ENCODE measurements at regions not wholly inside any gene's neighbourhood (a gene's known extent, or its start where the extent isn't known, plus 50 kb on each side); places are given as distances from the start of the nearest gene placed in this dataset.

DNA sequence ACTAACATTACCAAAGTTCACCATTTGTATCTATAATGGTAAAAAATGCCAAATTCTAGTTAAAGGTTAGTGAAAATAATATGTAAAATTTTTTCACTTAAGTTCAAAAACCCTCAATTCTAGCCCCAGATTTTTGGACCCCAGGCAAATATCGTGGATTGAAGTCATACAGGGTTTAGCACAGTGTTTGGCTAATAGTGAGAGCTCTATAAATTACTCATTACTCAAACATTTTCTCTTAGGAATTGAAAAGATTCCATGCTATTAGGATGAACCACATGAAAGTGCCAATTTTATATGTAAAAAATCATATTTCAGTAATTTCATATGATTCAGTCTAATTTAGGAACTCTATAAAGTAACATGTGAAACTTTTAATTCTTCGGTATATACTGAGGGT, 170.3 kb upstream of the PREP start:
- no peaks in the 10 kb centered on the region for H3K4me1 ChIP-seq
- intact Hi-C loops (cut with micrococcal nuclease), result no loop called here
- no peak for DNase-seq
- H3K27me3 ChIP-seq (ENCODE audit: low read depth), result no peaks in the 10 kb centered on the region
- H3K27ac ChIP-seq (replicated peaks), result no peak overlapping the region
- H3K4me3 ChIP-seq, result no peak overlapping the region
- no peaks in the 10 kb centered on the region for H3K36me3 ChIP-seq
- H3K9me3 ChIP-seq (replicated peaks), result no peaks in the 10 kb centered on the region
- TF ChIP-seq, protein P1, sequence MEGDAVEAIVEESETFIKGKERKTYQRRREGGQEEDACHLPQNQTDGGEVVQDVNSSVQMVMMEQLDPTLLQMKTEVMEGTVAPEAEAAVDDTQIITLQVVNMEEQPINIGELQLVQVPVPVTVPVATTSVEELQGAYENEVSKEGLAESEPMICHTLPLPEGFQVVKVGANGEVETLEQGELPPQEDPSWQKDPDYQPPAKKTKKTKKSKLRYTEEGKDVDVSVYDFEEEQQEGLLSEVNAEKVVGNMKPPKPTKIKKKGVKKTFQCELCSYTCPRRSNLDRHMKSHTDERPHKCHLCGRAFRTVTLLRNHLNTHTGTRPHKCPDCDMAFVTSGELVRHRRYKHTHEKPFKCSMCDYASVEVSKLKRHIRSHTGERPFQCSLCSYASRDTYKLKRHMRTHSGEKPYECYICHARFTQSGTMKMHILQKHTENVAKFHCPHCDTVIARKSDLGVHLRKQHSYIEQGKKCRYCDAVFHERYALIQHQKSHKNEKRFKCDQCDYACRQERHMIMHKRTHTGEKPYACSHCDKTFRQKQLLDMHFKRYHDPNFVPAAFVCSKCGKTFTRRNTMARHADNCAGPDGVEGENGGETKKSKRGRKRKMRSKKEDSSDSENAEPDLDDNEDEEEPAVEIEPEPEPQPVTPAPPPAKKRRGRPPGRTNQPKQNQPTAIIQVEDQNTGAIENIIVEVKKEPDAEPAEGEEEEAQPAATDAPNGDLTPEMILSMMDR (IDR thresholded peaks at IDR 0.05; ENCODE audit: borderline replicate concordance), result no peak

DNA sequence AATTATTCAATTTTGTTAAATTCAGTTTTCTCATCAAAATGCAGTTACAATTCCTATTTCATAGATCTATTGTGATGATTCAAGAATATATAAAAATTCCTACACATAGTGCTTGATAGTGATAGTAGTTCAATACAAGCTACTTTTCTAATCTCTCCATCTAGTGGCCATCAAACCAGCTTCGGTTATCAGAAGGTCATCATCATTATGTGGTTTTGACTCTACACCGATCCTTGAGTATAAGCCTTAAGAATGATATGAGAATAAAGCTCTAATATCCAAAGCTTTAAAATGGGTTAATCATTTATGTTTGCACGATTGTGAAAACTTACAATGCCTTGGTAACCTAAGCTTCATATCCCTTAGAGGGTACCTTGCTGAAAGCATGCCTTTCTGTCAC, 167.5 kb upstream of the PREP start:
- H3K4me3 ChIP-seq, result no peak overlapping the region
- TF ChIP-seq, protein P1 (IDR thresholded peaks at IDR 0.05; ENCODE audit: borderline replicate concordance), result no peak
- no peak overlapping the region for H3K27ac ChIP-seq (replicated peaks)
- no peaks in the 10 kb centered on the region for H3K36me3 ChIP-seq
- no peak for DNase-seq
- no peaks in the 10 kb centered on the region for H3K4me1 ChIP-seq
- no peaks in the 10 kb centered on the region for H3K27me3 ChIP-seq (ENCODE audit: low read depth)
- intact Hi-C loops (cut with micrococcal nuclease), result no loop called here
- H3K9me3 ChIP-seq (replicated peaks), result no peaks in the 10 kb centered on the region

DNA sequence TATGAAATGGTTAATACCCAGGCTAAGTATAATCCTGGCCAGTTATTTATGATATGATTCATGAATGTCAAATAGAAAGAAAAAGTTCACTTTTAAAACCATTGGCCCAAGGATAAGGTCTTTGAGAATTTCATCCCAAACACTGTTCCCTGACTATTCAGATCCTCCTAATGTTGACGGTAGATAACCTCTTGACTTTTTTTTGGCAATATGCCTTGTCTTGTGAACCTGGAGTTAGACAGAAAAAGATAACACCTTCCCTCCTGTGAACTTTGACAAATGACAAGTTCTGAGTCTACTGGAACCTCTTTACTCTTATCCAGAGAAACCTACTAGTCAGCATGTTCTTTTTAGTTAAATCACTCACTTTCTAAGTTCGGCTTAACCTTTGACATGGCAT, 166.8 kb upstream of the PREP start:
- TF ChIP-seq, protein P1 (IDR thresholded peaks at IDR 0.05; ENCODE audit: borderline replicate concordance), result no peak
- intact Hi-C loops (cut with micrococcal nuclease), result no loop called here

DNA sequence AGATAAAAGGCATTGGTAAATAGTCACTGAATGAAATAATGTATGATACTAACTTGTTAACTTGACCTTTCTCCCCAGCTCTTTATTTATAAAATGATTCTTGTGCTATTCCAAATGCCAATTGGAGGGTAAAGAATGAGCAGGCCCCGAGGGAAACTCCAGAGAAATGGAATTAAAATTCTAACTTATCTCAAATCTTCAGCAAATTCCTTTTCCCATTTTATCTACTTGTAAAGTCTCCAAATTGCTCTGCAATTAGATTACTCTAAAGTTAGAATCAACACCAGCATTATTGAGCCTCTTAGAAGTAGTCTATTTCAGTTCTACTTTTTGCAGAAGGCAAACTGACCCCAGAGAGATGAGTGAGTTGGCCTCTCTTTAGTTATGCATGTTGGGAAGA, 165.9 kb upstream of the PREP start:
- TF ChIP-seq, protein P1 (IDR thresholded peaks at IDR 0.05; ENCODE audit: borderline replicate concordance), result no peak
- DNase-seq, result no peak
- Histone ChIP-seq H3K27ac (replicated peaks) (no peak overlapping the region), H3K27me3 (ENCODE audit: low read depth) (no peaks in the 10 kb centered on the region), H3K9me3 (replicated peaks) (no peaks in the 10 kb centered on the region), H3K4me3 (no peak overlapping the region), H3K4me1 (no peaks in the 10 kb centered on the region), H3K36me3 (no peaks in the 10 kb centered on the region)
- intact Hi-C loops (cut with micrococcal nuclease), result no loop called here

More for the DNA sequence above, 166.8 kb upstream of the PREP start:
- no peak overlapping the region for H3K27ac ChIP-seq (replicated peaks)
- H3K27me3 ChIP-seq (ENCODE audit: low read depth), result no peaks in the 10 kb centered on the region
- H3K9me3 ChIP-seq (replicated peaks), result no peaks in the 10 kb centered on the region
- H3K36me3 ChIP-seq, result no peaks in the 10 kb centered on the region
- DNase-seq, result no peak
- H3K4me1 ChIP-seq, result no peaks in the 10 kb centered on the region
- H3K4me3 ChIP-seq, result no peak overlapping the region

DNA sequence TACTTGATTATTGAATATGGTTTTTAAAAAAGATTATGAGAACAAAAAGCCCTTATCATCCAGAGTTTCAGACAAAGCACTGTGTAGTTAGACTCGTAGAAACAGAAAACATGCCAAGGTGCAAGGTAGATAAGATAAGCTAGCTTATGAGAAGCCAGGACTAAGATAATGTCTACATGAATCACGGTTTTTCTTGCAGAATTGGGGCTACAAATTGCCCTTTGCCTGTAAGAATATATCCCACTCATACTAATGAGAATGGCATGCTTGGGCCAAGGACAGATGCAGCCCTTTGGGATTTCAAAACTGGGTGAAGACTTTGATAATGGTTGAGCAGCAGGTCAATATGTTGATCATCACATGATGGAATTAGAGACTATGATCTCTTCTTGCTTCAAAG, 165.3 kb upstream of the PREP start:
- intact Hi-C loops (cut with micrococcal nuclease), result no loop called here
- Histone ChIP-seq H3K27ac (replicated peaks) (no peak overlapping the region), H3K27me3 (ENCODE audit: low read depth) (no peaks in the 10 kb centered on the region), H3K4me3 (no peak overlapping the region), H3K4me1 (no peaks in the 10 kb centered on the region), H3K36me3 (no peaks in the 10 kb centered on the region), H3K9me3 (replicated peaks) (no peaks in the 10 kb centered on the region)
- no peak for DNase-seq
- TF ChIP-seq, protein P1 (IDR thresholded peaks at IDR 0.05; ENCODE audit: borderline replicate concordance), result no peak

DNA sequence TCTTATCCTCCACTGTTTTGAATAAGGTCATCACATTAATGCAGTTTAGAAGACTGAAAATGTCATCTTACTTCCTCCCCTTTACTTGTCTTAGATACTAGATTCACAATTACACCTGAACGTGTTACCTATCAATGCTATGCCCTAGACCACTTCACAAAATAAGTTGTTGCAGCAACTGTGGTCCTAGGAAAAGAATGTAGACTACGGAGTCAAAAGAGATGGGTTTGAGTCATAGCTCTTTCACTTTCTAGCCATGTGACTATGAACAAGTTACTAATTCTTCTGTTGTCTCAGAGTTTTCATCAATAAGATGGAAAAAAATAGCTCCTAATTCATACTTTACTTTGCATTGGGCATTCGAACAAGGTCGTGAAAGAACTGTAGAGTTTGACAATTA, 164.3 kb upstream of the PREP start:
- Histone ChIP-seq H3K4me3 (no peak overlapping the region), H3K9me3 (replicated peaks) (peaks cover 7% of the 10 kb centered on the region), H3K27ac (replicated peaks) (no peak overlapping the region), H3K4me1 (no peaks in the 10 kb centered on the region), H3K27me3 (ENCODE audit: low read depth) (no peaks in the 10 kb centered on the region), H3K36me3 (no peaks in the 10 kb centered on the region)
- TF ChIP-seq, protein P1 (IDR thresholded peaks at IDR 0.05; ENCODE audit: borderline replicate concordance), result no peak
- no peak for DNase-seq
- intact Hi-C loops (cut with micrococcal nuclease), result no loop called here

Measured in left ventricle myocardium inferior (tissue), 1 donor.